OCI-LY1 (cell line): ENCODE measurements at regions not wholly inside any gene's neighbourhood (a gene's known extent, or its start where the extent isn't known, plus 50 kb on each side); places are given as distances from the start of the nearest gene placed in this dataset.

ENCODE experiments used
- EZH2 ChIP-seq: fragments of 200-600 bp; sonication (generic), shearing (Covaris generic); IDR thresholded peaks from 2 replicates; pipeline ENCODE4 v1.8.0; 2017; ENCODE audit warnings: borderline replicate concordance, mixed run types, mild to moderate bottlenecking, antibody characterized with exemption, low read length, moderate library complexity, mixed read lengths
- TF ChIP-seq, protein P1 (sequence below): fragments of 200-600 bp; sonication (generic), shearing (Covaris generic); IDR thresholded peaks from 2 replicates; pipeline ENCODE4 v1.5.1; 2017; ENCODE audit warnings: mild to moderate bottlenecking, antibody characterized with exemption, low read length, moderate library complexity, mixed read lengths

DNA sequence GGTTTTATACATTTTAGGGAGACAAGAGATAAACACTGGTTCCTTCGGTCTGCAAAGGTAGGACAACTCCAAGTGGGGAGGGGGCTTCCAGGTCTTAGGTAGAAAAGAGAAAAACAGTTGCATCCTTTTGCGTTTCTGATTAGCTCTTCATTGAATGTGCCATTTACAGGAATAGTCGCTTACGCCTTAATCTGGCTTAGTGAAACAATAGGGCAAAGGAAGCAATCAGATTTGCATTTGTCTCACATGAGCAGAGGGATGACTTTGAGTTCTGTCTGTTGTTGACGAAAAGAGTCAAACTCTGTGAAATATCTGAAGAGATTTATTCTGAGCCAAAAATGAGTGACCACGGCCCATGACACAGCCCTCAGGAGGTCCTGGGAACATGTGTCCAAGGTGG, 166.0 kb upstream of the ATP10A start:
- TF ChIP-seq, protein P1, sequence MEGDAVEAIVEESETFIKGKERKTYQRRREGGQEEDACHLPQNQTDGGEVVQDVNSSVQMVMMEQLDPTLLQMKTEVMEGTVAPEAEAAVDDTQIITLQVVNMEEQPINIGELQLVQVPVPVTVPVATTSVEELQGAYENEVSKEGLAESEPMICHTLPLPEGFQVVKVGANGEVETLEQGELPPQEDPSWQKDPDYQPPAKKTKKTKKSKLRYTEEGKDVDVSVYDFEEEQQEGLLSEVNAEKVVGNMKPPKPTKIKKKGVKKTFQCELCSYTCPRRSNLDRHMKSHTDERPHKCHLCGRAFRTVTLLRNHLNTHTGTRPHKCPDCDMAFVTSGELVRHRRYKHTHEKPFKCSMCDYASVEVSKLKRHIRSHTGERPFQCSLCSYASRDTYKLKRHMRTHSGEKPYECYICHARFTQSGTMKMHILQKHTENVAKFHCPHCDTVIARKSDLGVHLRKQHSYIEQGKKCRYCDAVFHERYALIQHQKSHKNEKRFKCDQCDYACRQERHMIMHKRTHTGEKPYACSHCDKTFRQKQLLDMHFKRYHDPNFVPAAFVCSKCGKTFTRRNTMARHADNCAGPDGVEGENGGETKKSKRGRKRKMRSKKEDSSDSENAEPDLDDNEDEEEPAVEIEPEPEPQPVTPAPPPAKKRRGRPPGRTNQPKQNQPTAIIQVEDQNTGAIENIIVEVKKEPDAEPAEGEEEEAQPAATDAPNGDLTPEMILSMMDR = no peak
- TF ChIP-seq EZH2 = no peak
